ENCODE measurements at regions not wholly inside any gene's neighbourhood (a gene's known extent, or its start where the extent isn't known, plus 50 kb on each side); places are given as distances from the start of the nearest gene placed in this dataset.

DNA sequence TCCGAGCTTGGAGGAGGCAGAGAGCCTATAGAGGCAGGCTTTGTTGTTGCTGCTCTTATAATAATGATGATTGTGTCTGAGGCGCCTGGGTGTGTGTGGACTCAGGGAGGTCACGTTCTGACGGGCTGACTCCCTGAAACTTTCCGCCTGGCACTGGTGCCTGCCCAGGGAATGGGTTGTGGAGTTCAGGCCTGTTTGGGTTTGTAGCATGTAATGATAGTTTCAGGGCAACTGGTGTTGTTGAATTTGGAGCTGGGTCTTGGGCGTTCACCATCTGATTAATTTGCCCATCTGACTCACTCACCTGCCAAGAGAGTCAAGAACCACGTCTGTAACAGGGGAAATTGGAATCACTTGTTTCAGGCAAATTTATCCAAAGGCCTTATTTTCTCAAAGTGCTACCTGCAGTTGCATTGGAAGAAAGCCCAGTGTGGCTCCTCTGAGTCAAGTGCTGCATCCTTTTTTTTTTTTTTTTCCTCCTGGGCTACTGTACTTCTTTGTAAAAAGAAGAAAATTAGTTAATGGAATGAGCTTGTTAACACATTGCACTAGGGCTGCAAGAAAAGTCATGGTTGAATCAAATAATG, 386.5 kb downstream of the GADD45G start:
- TF ChIP-seq CTCF (conservative IDR thresholded peaks at IDR 0.05; ENCODE audit: low read depth, low read length) (no peak), EZH2 (IDR thresholded peaks at IDR 0.05; ENCODE audit: borderline replicate concordance, low read depth, low read length, poor library complexity, severe bottlenecking) (no peak)
